Retinal pigment epithelial cell (primary cell): ENCODE measurements at regions not wholly inside any gene's neighbourhood (a gene's known extent, or its start where the extent isn't known, plus 50 kb on each side); places are given as distances from the start of the nearest gene placed in this dataset.

Experiments used
- DNase-seq: peaks from one replicate; pipeline ENCODE4 v3.0.0-alpha.2; 2010; ENCODE audit warnings: low read depth
- H3K4me3 ChIP-seq: 2 replicates; pipeline ENCODE4 v1.5.1; 2011; ENCODE audit warnings: mild to moderate bottlenecking, low read length, control low read depth, moderate library complexity
- CTCF ChIP-seq: conservative IDR thresholded peaks from 2 replicates; pipeline ENCODE4 v1.5.1; 2011; ENCODE audit warnings: low read depth, low read length, control low read depth, inconsistent platforms

- TF ChIP-seq CTCF: no peak
- no peak for DNase-seq
- H3K4me3 ChIP-seq: no peak overlapping the region
These were observed 295.2 kb downstream of the GATA3 start for GRCh38 chr10:8349610-8350249.

GRCh38 chr10:8350250-8350967 lies 295.9 kb downstream of the GATA3 start:
- DNase-seq: no peak
- no peak overlapping the region for H3K4me3 ChIP-seq
- TF ChIP-seq CTCF: no peak

DNA sequence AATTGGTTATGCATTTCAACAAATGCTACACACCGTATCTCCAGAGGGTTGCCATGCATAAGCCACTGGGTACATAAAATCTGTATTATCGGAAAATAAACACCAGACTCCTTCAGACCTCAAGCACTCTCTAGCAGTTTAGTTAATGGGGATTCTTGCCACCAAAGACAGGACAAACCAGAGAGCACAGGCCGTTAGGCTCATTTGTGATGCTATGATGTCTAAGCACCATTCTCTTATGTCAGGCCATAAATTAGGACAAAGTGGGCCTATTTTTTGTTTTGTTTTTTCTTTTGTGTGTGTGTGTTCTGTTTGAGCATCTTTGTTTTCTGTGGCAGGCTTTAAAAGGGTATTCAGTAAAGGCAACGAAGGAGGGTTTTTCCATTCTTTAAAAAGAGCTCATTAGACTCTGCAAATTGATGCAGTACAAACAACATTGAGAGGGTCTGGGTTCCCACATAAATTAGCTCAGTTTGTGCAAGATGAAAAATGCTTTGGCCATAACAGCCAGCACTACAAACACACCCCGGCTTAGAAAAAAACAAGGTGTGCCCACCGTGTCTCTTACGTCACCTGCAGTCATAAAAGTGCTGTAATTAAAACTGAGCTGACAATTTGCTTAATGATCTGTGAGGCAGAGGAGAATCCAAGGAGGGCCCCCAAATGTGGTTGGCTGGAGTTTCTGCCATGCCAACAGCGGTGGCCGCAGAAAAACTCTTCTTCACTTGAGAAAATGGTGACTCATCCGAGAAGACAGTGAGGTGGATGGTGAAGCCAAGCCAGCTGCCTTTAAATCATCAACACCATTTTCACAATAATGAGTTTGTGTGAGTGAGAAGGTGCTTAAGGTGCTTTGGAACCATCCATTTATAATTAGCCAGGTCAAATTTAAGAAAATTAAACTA lies 297.9 kb downstream of the GATA3 start:
- no peak for TF ChIP-seq CTCF
- no peak for DNase-seq
- H3K4me3 ChIP-seq: no peak overlapping the region

- no peak for DNase-seq
- no peak overlapping the region for H3K4me3 ChIP-seq
- TF ChIP-seq CTCF: no peak
These were observed 301.8 kb downstream of the GATA3 start for GRCh38 chr10:8356283-8356682.

- TF ChIP-seq CTCF: no peak
- H3K4me3 ChIP-seq: no peak overlapping the region
- no peak for DNase-seq
These were observed 305.0 kb downstream of the GATA3 start for GRCh38 chr10:8359467-8359866.

DNA sequence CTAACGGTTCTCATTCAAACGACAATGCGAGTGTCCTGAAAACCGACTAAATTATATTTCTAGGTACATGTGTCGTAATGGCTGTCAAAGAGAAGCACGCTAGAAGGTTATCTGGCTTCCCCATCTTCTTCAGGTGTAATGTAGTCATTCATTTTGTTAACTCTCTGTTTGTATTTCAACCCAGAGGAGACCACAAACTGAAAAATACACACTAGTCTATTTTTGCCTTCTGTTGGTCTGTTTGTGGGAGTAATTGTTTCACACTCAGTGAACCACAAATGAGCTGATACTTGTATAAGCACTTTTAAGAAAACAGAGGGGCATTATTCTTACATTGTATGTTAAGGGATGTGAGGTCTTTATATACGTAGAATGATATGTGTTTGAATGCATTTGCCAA lies 305.9 kb downstream of the GATA3 start:
- TF ChIP-seq CTCF: no peak
- H3K4me3 ChIP-seq: no peak overlapping the region
- DNase-seq: no peak
